ENCODE measurements at regions not wholly inside any gene's neighbourhood (a gene's known extent, or its start where the extent isn't known, plus 50 kb on each side); places are given as distances from the start of the nearest gene placed in this dataset.

DNA sequence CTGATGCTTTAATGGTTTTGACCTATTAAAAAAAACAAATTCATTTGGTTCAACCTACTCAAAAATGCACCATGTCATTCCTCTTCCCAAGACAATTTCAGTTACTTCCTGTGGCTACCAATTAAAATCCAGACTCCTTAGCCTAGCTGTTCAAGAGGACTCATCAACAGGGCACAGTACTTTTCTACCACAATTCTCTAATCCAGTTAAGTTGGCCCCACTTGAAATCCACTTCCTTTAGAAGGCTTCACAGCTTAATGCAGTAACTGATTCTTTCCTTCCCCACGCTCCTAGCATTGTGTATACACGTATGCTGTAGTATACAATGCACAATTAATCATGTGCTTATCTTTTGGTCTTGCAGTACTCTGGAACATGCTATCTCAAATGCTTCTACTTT is 129.8 kb downstream of the UGT8 start:
- no peak for DNase-seq (ENCODE audit: low read depth, low spot score)

- no peak for DNase-seq (ENCODE audit: low read depth, low spot score)
Observed at GRCh38 chr4:114729068-114729738, 130.6 kb downstream of the UGT8 start.

DNA sequence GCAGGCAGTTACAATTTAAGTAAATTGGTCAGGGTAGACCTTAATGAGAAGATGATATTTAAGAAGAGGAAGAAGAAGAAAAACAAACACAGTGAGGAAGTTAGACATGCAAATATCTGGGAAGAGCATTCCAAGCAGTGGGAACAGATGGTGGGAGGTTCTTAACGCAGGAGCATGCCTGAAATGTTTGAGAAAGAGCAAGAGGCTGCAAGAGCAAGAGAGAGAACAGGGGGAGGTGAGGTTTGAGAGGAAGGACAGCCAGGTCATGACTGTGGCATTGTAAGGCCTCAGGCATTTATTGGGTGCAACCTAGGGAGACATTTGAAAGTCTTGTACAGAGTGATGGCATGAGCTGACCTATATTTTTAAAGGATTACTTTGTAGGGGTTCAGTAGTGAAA is 136.0 kb downstream of the UGT8 start:
- DNase-seq (ENCODE audit: low read depth, low spot score), result peak; percentile 52

DNA sequence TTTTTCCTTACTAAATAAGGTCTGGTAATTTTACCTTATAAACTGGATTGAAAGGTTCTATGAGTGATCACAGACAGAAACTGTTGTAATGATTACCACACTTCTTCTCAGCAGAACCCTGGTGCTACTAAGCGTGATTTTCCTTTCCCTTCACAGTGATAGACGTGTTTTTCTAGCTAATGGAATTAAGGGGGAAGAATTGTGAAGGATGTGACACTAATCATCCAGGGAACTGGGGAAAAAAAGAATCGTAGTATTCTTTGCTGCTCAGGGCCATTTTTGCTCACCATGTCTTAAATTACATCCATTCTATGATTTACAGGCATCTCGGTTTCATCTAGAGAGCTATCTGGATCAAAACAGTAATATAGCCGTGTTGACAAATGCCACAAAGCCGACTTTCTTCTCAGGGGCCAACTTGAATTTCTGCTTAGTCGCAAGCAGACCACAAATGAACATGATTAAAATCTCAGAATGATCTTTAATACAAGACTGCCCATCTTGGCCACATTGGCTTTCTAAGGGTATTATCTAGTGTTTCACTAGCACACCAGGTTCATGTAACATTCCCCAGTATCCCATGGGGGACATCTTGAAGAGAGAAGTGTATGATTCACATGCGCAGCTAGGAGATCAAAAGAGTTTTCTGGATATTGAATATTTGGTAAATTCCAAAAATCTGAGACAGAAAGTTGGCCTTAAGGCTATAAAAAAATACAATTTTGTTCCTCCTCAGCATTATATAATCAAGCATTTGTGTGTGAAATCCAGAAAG is 154.0 kb downstream of the UGT8 start:
- no peak for DNase-seq (ENCODE audit: low read depth, low spot score)

DNA sequence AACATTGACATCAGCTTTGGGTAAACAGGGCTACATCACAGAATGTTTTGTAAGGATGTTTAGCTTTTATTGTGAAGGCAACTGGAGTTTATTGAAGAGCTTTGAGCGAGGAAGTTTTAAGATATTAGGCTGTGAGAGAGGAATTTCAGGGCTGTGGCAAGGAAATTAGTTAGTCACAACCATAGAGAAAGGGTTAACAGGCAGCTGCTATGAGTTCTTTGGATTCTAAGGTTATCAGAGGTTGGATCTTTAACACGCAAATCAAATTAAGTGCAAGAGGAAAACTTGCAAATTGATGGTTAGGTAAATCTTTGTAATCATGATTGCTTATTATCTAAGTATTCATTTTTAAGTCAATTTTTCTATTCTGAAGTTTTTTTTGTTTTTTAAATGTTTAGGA is 156.0 kb downstream of the UGT8 start:
- DNase-seq (ENCODE audit: low read depth, low spot score), result no peak

- DNase-seq (ENCODE audit: low read depth, low spot score), result no peak
Observed at GRCh38 chr4:114758066-114758465, 159.5 kb downstream of the UGT8 start.

DNA sequence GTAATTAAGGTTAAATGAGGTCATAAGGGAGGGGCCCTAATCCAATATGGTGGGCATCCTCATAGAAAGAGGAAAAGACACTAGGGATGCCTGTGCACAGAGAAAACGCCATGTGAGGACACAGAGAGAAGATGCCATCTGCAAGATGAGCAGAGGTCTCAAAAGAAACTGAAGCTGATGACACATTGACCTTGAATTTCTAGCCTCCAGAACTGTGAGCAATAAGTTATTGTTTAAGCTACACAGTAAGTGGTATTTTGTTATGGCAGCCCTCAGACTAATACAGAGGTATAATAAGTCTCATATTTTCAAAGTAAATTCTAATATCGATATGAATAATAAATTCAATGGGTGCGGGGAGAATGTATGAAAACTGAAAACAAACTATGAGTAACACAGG is 169.9 kb downstream of the UGT8 start:
- no peak for DNase-seq (ENCODE audit: low read depth, low spot score)

DNA sequence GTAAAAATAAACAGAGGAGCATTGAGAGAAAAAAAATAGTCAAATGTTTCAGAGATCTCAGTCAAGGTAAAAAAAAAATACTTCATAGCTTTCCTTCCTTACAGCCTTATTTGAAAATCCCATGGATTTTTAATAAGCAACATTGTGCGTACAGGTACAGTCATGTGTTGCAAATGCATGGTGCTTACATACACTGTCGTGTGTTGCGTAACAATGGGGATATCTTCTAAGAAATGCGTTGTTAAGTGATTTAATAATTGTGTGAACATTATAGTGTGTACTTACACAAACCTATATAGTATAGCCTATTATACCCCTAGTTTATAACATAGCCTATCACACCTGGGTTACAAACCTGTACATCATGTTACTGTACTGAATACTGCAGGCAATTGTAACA is 172.0 kb downstream of the UGT8 start:
- no peak for DNase-seq (ENCODE audit: low read depth, low spot score)

DNA sequence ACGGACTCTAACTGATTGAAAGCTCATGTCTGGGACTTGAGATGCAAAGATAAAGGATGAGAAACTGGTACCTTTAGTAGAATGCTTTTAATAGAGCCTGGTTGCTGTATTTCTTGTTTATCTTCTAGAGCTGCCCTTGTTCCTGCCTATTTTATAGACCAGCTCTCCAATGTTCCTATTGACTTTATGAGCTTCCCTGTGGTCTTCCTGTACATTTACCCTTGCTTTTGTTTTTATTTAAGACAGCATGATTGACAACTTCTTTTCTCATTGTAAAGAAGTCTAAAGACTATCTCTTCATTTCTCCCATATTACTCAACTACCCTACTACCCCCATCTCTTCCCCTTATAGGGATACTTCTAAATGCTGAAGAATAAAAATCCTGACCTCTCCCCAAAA is 174.7 kb downstream of the UGT8 start:
- no peak for DNase-seq (ENCODE audit: low read depth, low spot score)
